Breast epithelium (tissue), 4 donors: ENCODE measurements at regions not wholly inside any gene's neighbourhood (a gene's known extent, or its start where the extent isn't known, plus 50 kb on each side); places are given as distances from the start of the nearest gene placed in this dataset.

Experiments used
- DNase-seq, 2 donors: peaks; one replicate each; pipeline ENCODE4 v3.0.0-alpha.2; 2019; ENCODE audit warnings: low spot score in 2 of 2
- H3K27ac ChIP-seq, 2 donors: fragments of 200-600 bp; sonication (generic) in 1 of 2; one replicate each; pipeline ENCODE4 v1.5.1; 2016 to 2019; ENCODE audit warnings: mild to moderate bottlenecking in 1 of 2
- H3K27me3 ChIP-seq, 2 donors: fragments of 200-600 bp; sonication (generic) in 1 of 2; one replicate each; pipeline versions ENCODE4 v1.5.1 to v1.6.0; 2017 to 2019; ENCODE audit warnings: control low read depth in 1 of 2, mild to moderate bottlenecking in 1 of 2
- H3K36me3 ChIP-seq: fragments of 200-600 bp; one replicate; pipeline ENCODE4 v1.5.1; 2019
- H3K4me1 ChIP-seq, 2 donors: fragments of 200-600 bp; sonication (generic); one replicate each; pipeline ENCODE4 v1.5.1; 2016 to 2019; ENCODE audit warnings: control low read depth in 1 of 2
- H3K4me3 ChIP-seq, 3 donors: fragments of 200-600 bp; sonication (generic); 1 replicate in 2 of 3; 2 replicates in 1 of 3; pipeline ENCODE4 v1.5.1; 2016 to 2019; ENCODE audit warnings: mild to moderate bottlenecking in 3 of 3, moderate library complexity in 2 of 3
- H3K9me3 ChIP-seq, 2 donors: fragments of 200-600 bp; sonication (generic) in 1 of 2; one replicate each; pipeline ENCODE4 v1.5.1; 2016 to 2019; ENCODE audit warnings: control low read depth in 1 of 2
- POLR2A ChIP-seq: fragments of 450-650 bp; IDR thresholded peaks from one replicate; pipeline ENCODE4 v1.6.1; 2016; ENCODE audit warnings: antibody characterized with exemption, mild to moderate bottlenecking, moderate library complexity
- POLR2AphosphoS5 ChIP-seq, 3 donors: sonication (generic); formaldehyde crosslinking; IDR thresholded peaks; one replicate each; pipeline ENCODE4 v1.6.1; 2017; ENCODE audit warnings: antibody characterized with exemption in 3 of 3
- intact Hi-C: fragments of 100-400 bp; cut with DNase I; formaldehyde crosslinking; loops from one replicate; pipeline ENCODE4 v1.15.1; 2023; ENCODE audit warnings: low total_unique reads
- TF ChIP-seq, protein P1 (sequence below), 3 donors: fragments of 450-650 bp; IDR thresholded peaks; one replicate each; pipeline ENCODE4 v1.5.1; 2016 to 2017; ENCODE audit warnings: antibody characterized with exemption in 3 of 3, mild to moderate bottlenecking in 3 of 3, moderate library complexity in 3 of 3

- Histone ChIP-seq H3K36me3 (no peaks in the 10 kb centered on the region), H3K4me3 (no peak overlapping the region), H3K4me1 (no peaks in the 10 kb centered on the region), H3K27me3 (no peaks in the 10 kb centered on the region), H3K9me3 (no peaks in the 10 kb centered on the region), H3K27ac (no peak overlapping the region)
- DNase-seq: no peak
- no peak for TF ChIP-seq POLR2AphosphoS5 (IDR thresholded peaks at IDR 0.05)
- TF ChIP-seq POLR2A: no peak
- TF ChIP-seq, protein P1, sequence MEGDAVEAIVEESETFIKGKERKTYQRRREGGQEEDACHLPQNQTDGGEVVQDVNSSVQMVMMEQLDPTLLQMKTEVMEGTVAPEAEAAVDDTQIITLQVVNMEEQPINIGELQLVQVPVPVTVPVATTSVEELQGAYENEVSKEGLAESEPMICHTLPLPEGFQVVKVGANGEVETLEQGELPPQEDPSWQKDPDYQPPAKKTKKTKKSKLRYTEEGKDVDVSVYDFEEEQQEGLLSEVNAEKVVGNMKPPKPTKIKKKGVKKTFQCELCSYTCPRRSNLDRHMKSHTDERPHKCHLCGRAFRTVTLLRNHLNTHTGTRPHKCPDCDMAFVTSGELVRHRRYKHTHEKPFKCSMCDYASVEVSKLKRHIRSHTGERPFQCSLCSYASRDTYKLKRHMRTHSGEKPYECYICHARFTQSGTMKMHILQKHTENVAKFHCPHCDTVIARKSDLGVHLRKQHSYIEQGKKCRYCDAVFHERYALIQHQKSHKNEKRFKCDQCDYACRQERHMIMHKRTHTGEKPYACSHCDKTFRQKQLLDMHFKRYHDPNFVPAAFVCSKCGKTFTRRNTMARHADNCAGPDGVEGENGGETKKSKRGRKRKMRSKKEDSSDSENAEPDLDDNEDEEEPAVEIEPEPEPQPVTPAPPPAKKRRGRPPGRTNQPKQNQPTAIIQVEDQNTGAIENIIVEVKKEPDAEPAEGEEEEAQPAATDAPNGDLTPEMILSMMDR (IDR thresholded peaks at IDR 0.05): no peak
- intact Hi-C loops: no loop called here
Observed at GRCh38 chr15:62913246-62913645, 129.3 kb upstream of the TPM1 start.

DNA sequence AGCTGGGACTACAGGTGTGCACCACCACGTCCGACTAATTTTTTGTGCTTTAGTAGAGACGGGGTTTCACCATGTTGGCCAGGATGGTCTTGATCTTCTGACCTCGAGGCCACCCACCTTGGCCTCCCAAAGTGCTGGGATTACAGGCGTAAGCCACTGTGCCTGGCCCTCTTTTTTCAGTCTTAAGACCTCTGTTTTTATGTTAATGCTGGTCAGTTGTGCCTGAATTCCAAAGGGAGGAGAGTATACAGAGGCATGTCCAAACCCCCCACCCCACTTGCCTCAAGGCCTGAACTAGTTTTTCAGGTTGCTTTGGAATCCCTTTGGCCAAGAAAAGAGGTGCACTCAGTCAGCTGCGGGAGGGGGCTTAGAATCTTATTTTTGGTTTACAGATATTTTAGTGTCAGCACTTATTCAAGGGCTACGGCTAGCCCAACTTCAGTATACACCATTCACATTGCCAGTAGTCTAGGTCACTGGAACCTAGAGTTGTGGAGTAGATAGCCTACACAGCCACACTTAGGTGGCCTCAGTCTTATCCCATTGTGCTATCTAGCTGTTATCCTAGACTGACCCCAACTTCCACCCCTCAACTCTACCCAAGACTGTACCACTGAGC lies 128.0 kb upstream of the TPM1 start:
- Histone ChIP-seq H3K9me3 (no peaks in the 10 kb centered on the region), H3K27me3 (no peaks in the 10 kb centered on the region), H3K36me3 (no peaks in the 10 kb centered on the region), H3K4me1 (no peaks in the 10 kb centered on the region), H3K27ac (no peak overlapping the region), H3K4me3 (no peak overlapping the region)
- intact Hi-C loops: no loop called here
- no peak for TF ChIP-seq POLR2A
- TF ChIP-seq, protein P1 (IDR thresholded peaks at IDR 0.05): no peak
- no peak for TF ChIP-seq POLR2AphosphoS5 (IDR thresholded peaks at IDR 0.05)
- DNase-seq: no peak

DNA sequence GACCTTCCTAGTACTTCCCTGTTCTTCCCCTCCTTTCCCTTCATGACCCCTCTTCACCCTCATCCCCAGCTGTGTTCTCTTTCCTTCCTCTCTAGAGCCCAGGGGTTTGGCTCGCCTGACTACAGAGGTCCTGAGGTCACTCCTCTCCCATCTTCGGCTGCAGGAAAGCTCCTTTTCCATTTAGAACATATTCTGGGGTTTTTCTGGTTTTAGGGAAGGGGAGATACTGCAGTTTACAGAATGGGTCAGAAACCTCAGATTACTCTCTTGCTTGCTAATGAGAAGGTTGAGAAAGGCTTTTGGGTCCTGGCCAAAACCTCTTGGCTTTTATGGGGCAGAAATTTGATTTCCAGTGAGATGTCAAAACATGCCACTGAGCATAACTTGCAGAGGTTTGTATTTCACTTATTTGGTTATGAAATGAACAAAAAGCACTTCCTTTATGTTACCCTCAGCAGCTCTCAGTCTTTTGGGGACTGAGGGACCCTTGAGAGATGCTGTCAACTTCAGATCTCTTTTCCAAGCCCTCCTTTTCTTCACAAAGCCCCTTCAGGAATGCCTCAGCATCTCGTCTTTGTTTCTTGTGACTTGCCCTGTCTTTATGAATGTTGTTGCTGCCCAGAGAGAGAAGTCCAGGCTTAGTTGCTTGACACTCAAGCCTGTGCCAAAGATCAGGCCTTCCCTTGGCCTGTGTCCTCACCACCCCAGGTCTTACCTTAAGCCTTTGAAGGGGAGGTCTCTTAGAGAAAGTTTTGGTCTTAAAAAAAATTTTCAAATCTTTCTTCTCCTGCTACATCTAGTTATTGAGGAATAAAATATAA lies 121.7 kb upstream of the TPM1 start:
- DNase-seq: no peak
- Histone ChIP-seq H3K4me3 (no peak overlapping the region), H3K27me3 (no peaks in the 10 kb centered on the region), H3K9me3 (no peaks in the 10 kb centered on the region), H3K27ac (peak overlapping the region; percentile 54 to 57), H3K4me1 (no peaks in the 10 kb centered on the region), H3K36me3 (no peaks in the 10 kb centered on the region)
- TF ChIP-seq POLR2AphosphoS5 (IDR thresholded peaks at IDR 0.05) (no peak), POLR2A (no peak)
- TF ChIP-seq, protein P1 (IDR thresholded peaks at IDR 0.05): no peak
- intact Hi-C loops: no loop called here

GRCh38 chr15:62922514-62922913 lies 120.0 kb upstream of the TPM1 start:
- Histone ChIP-seq H3K27ac (peak overlapping the region; percentile 10 to 44), H3K4me1 (no peaks in the 10 kb centered on the region), H3K27me3 (no peaks in the 10 kb centered on the region), H3K36me3 (no peaks in the 10 kb centered on the region), H3K4me3 (no peak overlapping the region), H3K9me3 (no peaks in the 10 kb centered on the region)
- DNase-seq: no peak
- intact Hi-C loops: no loop called here
- no peak for TF ChIP-seq POLR2A
- TF ChIP-seq POLR2AphosphoS5 (IDR thresholded peaks at IDR 0.05): no peak
- TF ChIP-seq, protein P1 (IDR thresholded peaks at IDR 0.05): no peak

DNA sequence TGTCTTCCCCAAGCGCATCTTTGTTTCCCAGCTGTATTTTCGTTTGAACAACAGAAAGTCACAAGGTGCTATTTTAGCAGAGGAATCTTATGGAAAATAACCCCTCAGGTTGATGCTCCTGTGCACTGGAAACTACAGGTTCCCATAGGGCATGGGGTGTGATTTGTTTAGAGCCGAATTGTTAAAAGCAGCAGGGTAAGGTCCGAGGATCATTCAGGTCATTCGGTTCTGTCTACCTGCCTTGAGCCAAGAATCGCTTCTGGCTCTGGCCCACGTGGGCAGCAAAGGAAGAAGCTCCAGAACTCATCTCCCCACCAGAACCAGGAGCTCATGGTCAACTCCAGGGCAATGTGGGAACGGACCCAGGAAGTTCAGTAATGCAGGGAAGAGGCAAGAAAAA lies 116.7 kb upstream of the TPM1 start:
- H3K9me3 ChIP-seq: no peaks in the 10 kb centered on the region
- DNase-seq: no peak
- no peak overlapping the region for H3K27ac ChIP-seq
- H3K36me3 ChIP-seq: no peaks in the 10 kb centered on the region
- TF ChIP-seq, protein P1 (IDR thresholded peaks at IDR 0.05): no peak
- no peak for TF ChIP-seq POLR2A
- no peak for TF ChIP-seq POLR2AphosphoS5 (IDR thresholded peaks at IDR 0.05)
- no peaks in the 10 kb centered on the region for H3K4me1 ChIP-seq
- H3K4me3 ChIP-seq: no peak overlapping the region
- no peaks in the 10 kb centered on the region for H3K27me3 ChIP-seq
- intact Hi-C loops: no loop called here
